ENCODE measurements at regions not wholly inside any gene's neighbourhood (a gene's known extent, or its start where the extent isn't known, plus 50 kb on each side); places are given as distances from the start of the nearest gene placed in this dataset.

- TF ChIP-seq CTCF (IDR thresholded peaks at IDR 0.05; ENCODE audit: insufficient read depth, low read length, poor library complexity, severe bottlenecking) (no peak), EZH2phosphoT487 (conservative IDR thresholded peaks at IDR 0.05; ENCODE audit: low read length) (no peak)
Measured at GRCh38 chr20:57821935-57822334, 112.1 kb upstream of the PMEPA1 start.
